Stomach smooth muscle (tissue), 2 donors: ENCODE measurements at regions not wholly inside any gene's neighbourhood (a gene's known extent, or its start where the extent isn't known, plus 50 kb on each side); places are given as distances from the start of the nearest gene placed in this dataset.

ENCODE experiments used
- H3K27ac ChIP-seq: one replicate; pipeline ENCODE4 v1.7.0; 2013; ENCODE audit warnings: mild to moderate bottlenecking, low read length, inconsistent platforms
- H3K27me3 ChIP-seq, 2 donors: one replicate each; pipeline ENCODE4 v1.7.0; 2013; ENCODE audit warnings: low read length in 2 of 2; ENCODE audit not compliant: insufficient read depth in 2 of 2, control insufficient read depth in 1 of 2
- H3K36me3 ChIP-seq, 2 donors: one replicate each; pipeline ENCODE4 v1.7.0; 2013; ENCODE audit warnings: low read length in 2 of 2; ENCODE audit not compliant: control insufficient read depth in 2 of 2, insufficient read depth in 2 of 2
- H3K4me1 ChIP-seq: one replicate; pipeline ENCODE4 v1.7.0; 2013; ENCODE audit warnings: low read length; ENCODE audit not compliant: control insufficient read depth, insufficient read depth
- H3K4me3 ChIP-seq, 2 donors: one replicate each; pipeline ENCODE4 v1.7.0; 2013; ENCODE audit warnings: low read length in 2 of 2
- H3K9ac ChIP-seq, 2 donors: one replicate each; pipeline ENCODE4 v1.7.0; 2013; ENCODE audit warnings: low read length in 2 of 2, mild to moderate bottlenecking in 1 of 2
- H3K9me3 ChIP-seq, 2 donors: one replicate each; pipeline ENCODE4 v1.7.0; 2013; ENCODE audit warnings: low read length in 2 of 2; ENCODE audit not compliant: control insufficient read depth in 2 of 2
- donor health status: healthy.
- donor health status: Pancreatic carcinoma.

DNA sequence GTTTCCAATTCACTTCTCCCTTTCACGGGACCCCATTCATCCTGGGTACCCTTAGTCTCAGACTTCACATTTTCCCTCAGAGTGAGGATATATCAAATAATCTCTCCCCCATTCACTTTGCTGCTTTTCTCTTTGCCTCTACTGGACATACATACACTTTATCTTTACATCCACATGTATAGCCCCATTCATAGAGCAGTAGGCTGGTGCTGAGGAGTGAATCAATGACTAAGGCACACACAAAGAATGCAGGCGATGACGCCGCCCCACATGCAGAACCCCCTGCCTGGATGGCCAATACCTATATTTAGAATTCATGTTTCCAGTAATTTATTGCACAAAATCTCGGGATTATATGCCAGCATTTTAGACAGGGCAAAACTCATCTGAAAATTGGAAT lies 554.3 kb upstream of the TENM3 start:
- H3K27ac ChIP-seq: no peak overlapping the region

GRCh38 chr4:181690498-181690897 lies 552.7 kb upstream of the TENM3 start:
- Histone ChIP-seq H3K27me3 (no peaks in the 10 kb centered on the region), H3K9me3 (no peaks in the 10 kb centered on the region), H3K36me3 (no peaks in the 10 kb centered on the region), H3K4me1 (no peaks in the 10 kb centered on the region), H3K9ac (no peak overlapping the region), H3K27ac (no peak overlapping the region), H3K4me3 (no peak overlapping the region)

More for the DNA sequence above, 554.3 kb upstream of the TENM3 start:
- Histone ChIP-seq H3K9me3 (no peaks in the 10 kb centered on the region), H3K27me3 (no peaks in the 10 kb centered on the region), H3K9ac (no peak overlapping the region), H3K4me3 (no peak overlapping the region), H3K36me3 (no peaks in the 10 kb centered on the region), H3K4me1 (no peaks in the 10 kb centered on the region)

DNA sequence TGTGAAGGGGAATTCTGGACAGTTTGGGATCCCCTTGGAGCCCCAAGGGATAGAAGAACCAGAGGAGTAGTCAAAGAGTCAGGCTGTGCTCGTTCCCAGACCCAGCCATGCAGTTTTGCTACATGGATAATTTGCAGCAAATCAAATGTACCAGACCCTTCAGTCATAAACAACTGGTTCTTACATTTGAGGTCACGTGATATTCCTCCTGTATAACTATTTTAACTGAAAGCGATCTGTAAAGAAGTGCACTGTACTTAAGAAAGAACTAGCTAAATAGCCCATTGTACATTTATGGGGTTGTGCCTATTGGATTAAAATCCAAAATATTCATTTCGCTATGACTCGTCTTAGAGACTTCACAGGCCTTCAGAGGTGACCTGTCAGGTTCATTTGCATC lies 550.2 kb upstream of the TENM3 start:
- no peaks in the 10 kb centered on the region for H3K9me3 ChIP-seq
- H3K27me3 ChIP-seq: peaks cover 0 to 2% of the 10 kb centered on the region in 2 donors
- H3K4me1 ChIP-seq: no peaks in the 10 kb centered on the region
- no peak overlapping the region for H3K27ac ChIP-seq
- H3K9ac ChIP-seq: no peak overlapping the region
- no peak overlapping the region for H3K4me3 ChIP-seq
- H3K36me3 ChIP-seq: no peaks in the 10 kb centered on the region

- H3K9ac ChIP-seq: no peak overlapping the region
- H3K9me3 ChIP-seq: no peaks in the 10 kb centered on the region
- H3K27ac ChIP-seq: no peak overlapping the region
- no peak overlapping the region for H3K4me3 ChIP-seq
- H3K36me3 ChIP-seq: no peaks in the 10 kb centered on the region
- no peaks in the 10 kb centered on the region for H3K4me1 ChIP-seq
- H3K27me3 ChIP-seq: peaks cover 0 to 2% of the 10 kb centered on the region in 2 donors
Observed at GRCh38 chr4:181693517-181693916, 549.7 kb upstream of the TENM3 start.

DNA sequence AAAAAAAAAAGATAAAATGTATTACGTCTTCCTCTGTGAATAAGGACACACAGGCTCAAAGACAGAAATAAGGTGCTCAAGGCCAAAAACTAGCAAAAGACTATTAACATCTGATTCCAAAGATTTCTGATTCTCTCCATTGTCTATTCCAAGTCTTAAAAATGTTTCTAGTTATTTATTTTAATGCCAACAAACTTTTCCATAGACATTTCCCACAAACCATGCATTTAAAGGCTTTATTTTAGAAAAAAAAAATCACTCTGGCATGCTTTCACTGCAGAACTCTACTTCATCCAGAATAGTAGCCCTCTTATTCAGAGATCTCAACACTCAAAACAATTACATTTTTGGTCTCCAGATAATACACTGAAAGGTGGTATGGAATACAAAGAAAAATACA lies 545.0 kb upstream of the TENM3 start:
- no peak overlapping the region for H3K27ac ChIP-seq
- H3K4me3 ChIP-seq: no peak overlapping the region
- no peaks in the 10 kb centered on the region for H3K36me3 ChIP-seq
- H3K4me1 ChIP-seq: no peaks in the 10 kb centered on the region
- H3K27me3 ChIP-seq: peaks cover 0 to 2% of the 10 kb centered on the region in 2 donors
- H3K9ac ChIP-seq: no peak overlapping the region
- no peaks in the 10 kb centered on the region for H3K9me3 ChIP-seq

DNA sequence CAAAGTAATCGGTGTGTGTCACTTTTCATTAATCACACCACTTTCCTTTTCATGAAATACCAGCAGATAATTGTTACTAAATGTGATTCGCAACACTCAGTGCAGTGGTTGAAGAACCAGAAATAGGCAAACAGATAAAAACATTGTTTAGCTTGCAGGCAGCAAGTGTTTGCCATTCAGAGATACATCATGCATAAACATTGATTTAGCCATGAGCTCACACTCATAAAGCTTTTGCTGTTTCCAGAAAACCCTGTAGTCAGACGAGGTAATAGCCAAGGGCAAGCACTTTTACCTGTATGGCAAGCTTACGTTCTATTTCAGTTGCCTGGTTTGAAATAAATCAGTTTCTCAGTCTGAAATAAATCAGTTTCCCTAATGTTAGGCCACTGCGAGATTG lies 542.0 kb upstream of the TENM3 start:
- no peak overlapping the region for H3K4me3 ChIP-seq
- H3K9me3 ChIP-seq: no peaks in the 10 kb centered on the region
- no peaks in the 10 kb centered on the region for H3K4me1 ChIP-seq
- H3K9ac ChIP-seq: no peak overlapping the region
- H3K27ac ChIP-seq: no peak overlapping the region
- H3K36me3 ChIP-seq: no peaks in the 10 kb centered on the region
- peaks cover 0 to 2% of the 10 kb centered on the region in 2 donors for H3K27me3 ChIP-seq

GRCh38 chr4:181701894-181702293 lies 541.3 kb upstream of the TENM3 start:
- H3K27ac ChIP-seq: no peak overlapping the region
- H3K36me3 ChIP-seq: no peaks in the 10 kb centered on the region
- H3K27me3 ChIP-seq: no peaks in the 10 kb centered on the region
- no peak overlapping the region for H3K9ac ChIP-seq
- H3K9me3 ChIP-seq: no peaks in the 10 kb centered on the region
- no peak overlapping the region for H3K4me3 ChIP-seq
- no peaks in the 10 kb centered on the region for H3K4me1 ChIP-seq

DNA sequence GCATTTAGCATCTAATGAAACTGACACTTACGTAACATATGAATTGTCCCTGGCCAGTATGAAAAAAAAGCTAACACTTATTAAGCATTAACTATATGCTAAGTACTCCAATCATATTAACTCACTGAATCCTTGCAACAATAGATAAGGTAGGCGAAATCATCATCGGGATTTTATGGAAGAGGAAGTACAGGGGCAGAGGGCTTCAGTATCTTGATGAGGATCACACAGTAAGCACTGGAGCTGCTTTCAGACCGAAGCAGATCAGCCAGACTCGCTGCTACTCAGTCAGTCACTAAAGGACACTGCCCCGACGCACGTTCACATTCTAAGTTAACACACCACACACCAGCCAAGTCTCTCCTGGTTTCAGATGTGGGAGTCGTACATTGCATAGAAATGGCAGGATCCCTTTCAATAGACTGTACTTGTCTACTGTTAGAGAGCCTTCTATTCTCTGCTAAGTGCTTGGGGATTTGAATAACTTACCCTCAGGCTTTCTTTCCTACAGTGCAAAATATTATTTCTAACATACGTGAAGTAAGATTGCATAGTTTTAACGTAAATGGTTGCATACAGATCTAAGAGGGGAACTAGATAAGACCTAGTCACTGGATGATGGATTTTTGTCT lies 540.2 kb upstream of the TENM3 start:
- Histone ChIP-seq H3K4me3 (no peak overlapping the region), H3K4me1 (no peaks in the 10 kb centered on the region), H3K27me3 (no peaks in the 10 kb centered on the region), H3K27ac (no peak overlapping the region), H3K9ac (no peak overlapping the region), H3K36me3 (no peaks in the 10 kb centered on the region), H3K9me3 (no peaks in the 10 kb centered on the region)

GRCh38 chr4:181710143-181710542 lies 533.1 kb upstream of the TENM3 start:
- no peaks in the 10 kb centered on the region for H3K27me3 ChIP-seq
- no peaks in the 10 kb centered on the region for H3K4me1 ChIP-seq

GRCh38 chr4:181711387-181711786 lies 531.8 kb upstream of the TENM3 start:
- no peaks in the 10 kb centered on the region for H3K36me3 ChIP-seq
- no peak overlapping the region for H3K9ac ChIP-seq
- H3K9me3 ChIP-seq: no peaks in the 10 kb centered on the region
- no peak overlapping the region for H3K27ac ChIP-seq
- no peaks in the 10 kb centered on the region for H3K27me3 ChIP-seq
- no peaks in the 10 kb centered on the region for H3K4me1 ChIP-seq
- H3K4me3 ChIP-seq: no peak overlapping the region

More at GRCh38 chr4:181710143-181710542, 533.1 kb upstream of the TENM3 start:
- Histone ChIP-seq H3K9ac (no peak overlapping the region), H3K9me3 (no peaks in the 10 kb centered on the region), H3K27ac (no peak overlapping the region), H3K36me3 (no peaks in the 10 kb centered on the region), H3K4me3 (no peak overlapping the region)

DNA sequence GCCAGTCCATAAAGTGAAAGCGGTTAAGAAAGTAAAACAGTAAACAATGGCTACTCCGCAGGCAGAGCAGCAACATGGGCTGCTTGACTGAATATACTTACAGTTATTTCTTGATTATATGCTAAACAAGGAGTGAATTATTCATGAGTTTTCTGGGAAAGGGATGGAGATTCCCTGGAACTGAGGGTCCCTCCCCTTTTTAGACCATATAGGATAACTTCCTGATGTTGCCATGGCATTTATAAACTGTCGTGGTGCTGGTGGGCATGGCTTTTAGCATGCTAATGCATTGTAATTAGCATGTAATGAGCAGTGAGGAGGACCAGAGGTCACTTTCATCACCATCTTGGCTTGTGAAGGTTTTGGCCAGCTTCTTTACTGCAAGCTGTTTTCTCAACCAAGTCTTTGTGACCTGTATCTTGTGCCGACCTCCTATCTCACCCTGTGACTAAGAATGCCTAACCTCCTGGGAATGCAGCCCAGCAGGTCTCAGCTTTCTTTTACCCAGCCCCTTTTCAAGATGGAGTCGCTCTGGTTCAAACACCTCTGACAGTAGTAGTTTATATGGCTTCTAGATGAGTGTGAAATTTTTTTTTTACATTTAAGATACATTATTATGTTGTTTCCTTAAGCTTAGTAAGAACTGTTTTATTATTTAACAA lies 514.8 kb upstream of the TENM3 start:
- no peaks in the 10 kb centered on the region for H3K9me3 ChIP-seq
- no peaks in the 10 kb centered on the region for H3K4me1 ChIP-seq
- H3K9ac ChIP-seq: no peak overlapping the region
- H3K27ac ChIP-seq: no peak overlapping the region
- no peaks in the 10 kb centered on the region for H3K27me3 ChIP-seq
- H3K36me3 ChIP-seq: no peaks in the 10 kb centered on the region
- no peak overlapping the region for H3K4me3 ChIP-seq
